Activated naive CD4-positive, alpha-beta T cell treated with Interleukin-2 at 50 U/mL for 16 hours (primary cell): ENCODE measurements at regions not wholly inside any gene's neighbourhood (a gene's known extent, or its start where the extent isn't known, plus 50 kb on each side); places are given as distances from the start of the nearest gene placed in this dataset.
A peak's percentile ranks its signal among the peaks of the same experiment; 100 is the strongest.
"Not testable (repeated sequence)": the region's sequence is repeated elsewhere in the genome, so short reads cannot be mapped to it uniquely, and the experiment has no call there.

Source experiments
- DNase-seq: peaks from one replicate; pipeline ENCODE4 v3.0.0-alpha.2; 2020

GRCh38 chr20:26091921-26092320 is 395.3 kb upstream of the ZNF337 start:
- not testable (repeated sequence) for DNase-seq

- DNase-seq, result not testable (repeated sequence)
Observed at GRCh38 chr20:26086195-26086594, 389.5 kb upstream of the ZNF337 start.

- not testable (repeated sequence) for DNase-seq
Observed at GRCh38 chr20:26073972-26074371, 377.3 kb upstream of the ZNF337 start.

- not testable (repeated sequence) for DNase-seq
Observed at GRCh38 chr20:26059324-26059723, 362.7 kb upstream of the ZNF337 start.

GRCh38 chr20:26058446-26058845 is 361.8 kb upstream of the ZNF337 start:
- DNase-seq, result not testable (repeated sequence)

- not testable (repeated sequence) for DNase-seq
Observed at GRCh38 chr20:26057135-26057752, 360.6 kb upstream of the ZNF337 start.

- not testable (repeated sequence) for DNase-seq
Observed at GRCh38 chr20:26025792-26026191, 329.1 kb upstream of the ZNF337 start.

- DNase-seq, result not testable (repeated sequence)
Observed at GRCh38 chr20:26010942-26011276, 314.3 kb upstream of the ZNF337 start.

- DNase-seq, result not testable (repeated sequence)
Observed at GRCh38 chr20:26010224-26010941, 313.7 kb upstream of the ZNF337 start.

- peak; percentile 57 for DNase-seq
Observed at GRCh38 chr20:26009402-26010223, 313.0 kb upstream of the ZNF337 start.

GRCh38 chr20:26008026-26008425 is 311.4 kb upstream of the ZNF337 start:
- not testable (repeated sequence) for DNase-seq

GRCh38 chr20:26006164-26006563 is 309.5 kb upstream of the ZNF337 start:
- not testable (repeated sequence) for DNase-seq

GRCh38 chr20:26003959-26004358 is 307.3 kb upstream of the ZNF337 start:
- DNase-seq, result not testable (repeated sequence)

- not testable (repeated sequence) for DNase-seq
Observed at GRCh38 chr20:25997367-25998038, 300.9 kb upstream of the ZNF337 start.

GRCh38 chr20:25992146-25992545 is 295.5 kb upstream of the ZNF337 start:
- DNase-seq, result no peak

GRCh38 chr20:25991756-25992130 is 295.1 kb upstream of the ZNF337 start:
- DNase-seq, result no peak

GRCh38 chr20:25991051-25991755 is 294.6 kb upstream of the ZNF337 start:
- no peak for DNase-seq

- not testable (repeated sequence) for DNase-seq
Observed at GRCh38 chr20:25989686-25990085, 293.0 kb upstream of the ZNF337 start.

- no peak for DNase-seq
Observed at GRCh38 chr20:25989196-25989595, 292.5 kb upstream of the ZNF337 start.

- not testable (repeated sequence) for DNase-seq
Observed at GRCh38 chr20:25987928-25988560, 291.4 kb upstream of the ZNF337 start.

- DNase-seq, result peak; percentile 57
Observed at GRCh38 chr20:25987073-25987927, 290.6 kb upstream of the ZNF337 start.
